ENCODE measurements at regions not wholly inside any gene's neighbourhood (a gene's known extent, or its start where the extent isn't known, plus 50 kb on each side); places are given as distances from the start of the nearest gene placed in this dataset.

DNA sequence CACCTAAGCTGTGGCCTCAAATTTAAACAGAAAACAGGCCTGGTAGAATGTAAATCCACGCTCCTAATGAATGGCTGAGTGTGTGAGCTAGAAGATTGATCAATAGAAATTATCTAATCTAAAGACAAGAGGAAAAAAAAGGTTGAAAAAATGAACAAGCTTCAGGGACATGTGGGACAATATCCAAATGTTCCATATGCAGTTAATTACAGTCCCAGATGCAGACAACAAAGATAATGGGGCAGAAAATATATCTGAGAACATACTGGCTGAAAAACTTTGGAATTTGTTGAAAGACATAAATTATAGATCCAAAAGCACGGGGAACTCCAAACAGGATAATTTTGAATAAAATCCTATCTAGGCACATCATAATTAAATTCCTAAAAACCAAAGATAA is 186.7 kb upstream of the SIX2 start:
- in situ Hi-C loops (cut with MboI; ENCODE audit: low sequenced_read_pairs, unreplicated experiment) = no loop called here
- DNase-seq (ENCODE audit: low spot score) = no peak

GRCh38 chr2:45194596-45194995 is 185.3 kb upstream of the SIX2 start:
- no peak for DNase-seq (ENCODE audit: low spot score)

More for the DNA sequence above, 186.7 kb upstream of the SIX2 start:
- no peak for TF ChIP-seq CTCF (IDR thresholded peaks at IDR 0.05; ENCODE audit: borderline replicate concordance, control extremely low read depth, extremely low read depth, insufficient read depth, missing control alignments)

DNA sequence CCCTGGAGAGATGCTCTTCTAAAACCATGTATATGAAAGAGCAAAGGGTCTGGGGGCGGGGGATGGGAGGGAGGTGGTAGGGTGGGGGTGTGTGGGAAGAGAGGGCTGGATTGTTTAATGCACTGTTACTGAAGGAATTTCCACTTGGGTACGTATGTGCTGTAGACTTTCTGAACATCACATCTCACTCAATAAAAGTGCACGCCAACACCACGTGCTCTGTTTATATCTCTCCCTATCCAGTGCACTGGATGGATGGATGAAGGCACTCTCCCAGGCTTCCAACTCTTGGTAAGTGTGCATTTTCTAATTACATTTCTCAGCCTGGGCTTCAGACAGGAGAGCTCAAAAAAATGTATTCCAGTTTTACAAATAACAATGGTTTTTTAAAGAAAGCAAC is 184.3 kb upstream of the SIX2 start:
- no peak for TF ChIP-seq CTCF (IDR thresholded peaks at IDR 0.05; ENCODE audit: borderline replicate concordance, control extremely low read depth, extremely low read depth, insufficient read depth, missing control alignments)
- in situ Hi-C loops (cut with MboI; ENCODE audit: low sequenced_read_pairs, unreplicated experiment) = no loop called here
- no peak for DNase-seq (ENCODE audit: low spot score)

More at GRCh38 chr2:45194596-45194995, 185.3 kb upstream of the SIX2 start:
- no peak for TF ChIP-seq CTCF (IDR thresholded peaks at IDR 0.05; ENCODE audit: borderline replicate concordance, control extremely low read depth, extremely low read depth, insufficient read depth, missing control alignments)
- in situ Hi-C loops (cut with MboI; ENCODE audit: low sequenced_read_pairs, unreplicated experiment) = no loop called here

- DNase-seq (ENCODE audit: low spot score) = no peak
- in situ Hi-C loops (cut with MboI; ENCODE audit: low sequenced_read_pairs, unreplicated experiment) = no loop called here
- no peak for TF ChIP-seq CTCF (IDR thresholded peaks at IDR 0.05; ENCODE audit: borderline replicate concordance, control extremely low read depth, extremely low read depth, insufficient read depth, missing control alignments)
Measured at GRCh38 chr2:45192991-45193390, 183.7 kb upstream of the SIX2 start.

DNA sequence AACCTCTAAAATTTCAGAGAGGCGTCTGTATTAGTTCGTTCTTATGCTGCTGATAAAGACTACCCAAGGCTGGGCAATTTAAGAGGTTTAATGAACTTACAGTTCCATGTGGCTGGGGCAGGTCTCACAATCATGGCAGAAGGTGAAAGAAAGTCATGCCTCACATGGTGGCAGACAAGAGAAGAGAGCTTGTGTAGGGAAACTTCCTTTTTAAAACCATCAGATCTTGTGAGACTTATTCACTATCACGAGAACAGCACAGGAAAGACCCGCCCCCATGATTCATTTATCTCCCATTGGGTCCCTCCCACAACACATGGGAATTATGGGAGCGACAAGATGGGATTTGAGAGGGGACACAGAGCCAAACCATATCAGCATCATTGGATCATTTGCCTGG is 183.2 kb upstream of the SIX2 start:
- DNase-seq (ENCODE audit: low spot score) = no peak
- no peak for TF ChIP-seq CTCF (IDR thresholded peaks at IDR 0.05; ENCODE audit: borderline replicate concordance, control extremely low read depth, extremely low read depth, insufficient read depth, missing control alignments)
- in situ Hi-C loops (cut with MboI; ENCODE audit: low sequenced_read_pairs, unreplicated experiment) = no loop called here

DNA sequence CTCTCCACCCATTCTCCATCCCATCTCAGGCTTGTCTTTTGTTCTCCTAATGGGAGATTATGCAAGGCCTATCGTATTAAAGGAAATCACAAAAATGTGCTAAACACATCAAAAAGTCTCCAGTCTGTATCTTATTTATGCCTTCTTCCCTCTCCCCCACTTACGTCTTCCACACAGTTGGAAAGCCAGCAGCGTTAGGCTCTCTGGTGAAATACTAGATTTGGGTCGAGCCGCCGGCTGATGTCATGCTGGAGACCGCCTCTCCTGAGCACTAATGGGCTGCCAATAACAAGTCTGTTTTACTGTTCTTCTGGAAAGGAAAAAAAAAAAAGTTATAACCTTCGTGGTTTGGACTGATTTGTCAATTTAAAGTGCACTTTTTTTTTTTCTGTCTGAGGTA is 182.7 kb upstream of the SIX2 start:
- DNase-seq (ENCODE audit: low spot score) = no peak
- in situ Hi-C loops (cut with MboI; ENCODE audit: low sequenced_read_pairs, unreplicated experiment) = no loop called here
- TF ChIP-seq CTCF (IDR thresholded peaks at IDR 0.05; ENCODE audit: borderline replicate concordance, control extremely low read depth, extremely low read depth, insufficient read depth, missing control alignments) = no peak
